H7 (cell line): ENCODE measurements at regions not wholly inside any gene's neighbourhood (a gene's known extent, or its start where the extent isn't known, plus 50 kb on each side); places are given as distances from the start of the nearest gene placed in this dataset.

Experiments
- DNase-seq: peaks from one replicate; pipeline ENCODE4 v3.0.0; 2012
- H3K27me3 ChIP-seq: 2 replicates; pipeline ENCODE4 v1.6.0; 2011; ENCODE audit warnings: mild to moderate bottlenecking, low read length; ENCODE audit not compliant: control insufficient read depth, insufficient read depth
- H3K36me3 ChIP-seq: replicated peaks from 2 replicates; pipeline ENCODE4 v1.5.1; 2011; ENCODE audit warnings: low read length; ENCODE audit not compliant: control insufficient read depth, insufficient read depth
- H3K4me3 ChIP-seq: 2 replicates; pipeline ENCODE4 v1.5.1; 2011; ENCODE audit warnings: low read depth, mild to moderate bottlenecking, control low read depth, low read length, moderate library complexity; ENCODE audit not compliant: insufficient read depth

GRCh38 chr1:90122654-90123340, 127.9 kb downstream of the ZNF326 start:
- no peak overlapping the region for H3K4me3 ChIP-seq
- DNase-seq = no peak
- H3K27me3 ChIP-seq = no peaks in the 10 kb centered on the region
- no peaks in the 10 kb centered on the region for H3K36me3 ChIP-seq

DNA sequence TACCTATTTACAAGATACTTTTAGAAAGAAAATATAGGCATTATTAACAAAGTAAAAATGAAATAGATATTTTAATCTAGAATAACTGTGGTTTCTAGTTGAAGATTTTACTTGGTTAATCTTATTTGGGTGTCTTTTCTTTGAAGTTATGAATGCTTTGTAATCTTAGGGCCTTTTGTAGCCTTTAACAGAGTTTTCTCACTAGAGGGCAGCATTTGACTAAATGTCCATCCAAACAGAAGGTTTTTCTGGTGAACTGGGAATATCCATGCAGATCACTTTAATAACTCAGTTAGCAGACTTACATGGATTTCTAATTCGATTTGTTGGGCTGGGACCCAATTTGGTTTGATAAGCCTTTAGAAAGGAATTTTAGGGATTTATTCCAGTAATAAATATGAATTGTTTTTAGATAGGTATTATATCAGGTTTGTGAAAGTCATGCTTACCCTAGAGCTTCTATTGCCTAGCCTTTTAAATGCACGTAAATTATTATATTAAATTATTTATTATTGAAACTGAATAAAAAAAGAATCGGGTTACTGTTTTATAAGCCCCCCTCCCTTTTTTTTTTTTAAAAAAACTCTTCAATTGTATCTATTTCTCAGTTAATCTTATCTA, 119.7 kb downstream of the ZNF326 start:
- Histone ChIP-seq H3K27me3 (no peaks in the 10 kb centered on the region), H3K36me3 (no peaks in the 10 kb centered on the region), H3K4me3 (no peak overlapping the region)
- peak; percentile 14 for DNase-seq

DNA sequence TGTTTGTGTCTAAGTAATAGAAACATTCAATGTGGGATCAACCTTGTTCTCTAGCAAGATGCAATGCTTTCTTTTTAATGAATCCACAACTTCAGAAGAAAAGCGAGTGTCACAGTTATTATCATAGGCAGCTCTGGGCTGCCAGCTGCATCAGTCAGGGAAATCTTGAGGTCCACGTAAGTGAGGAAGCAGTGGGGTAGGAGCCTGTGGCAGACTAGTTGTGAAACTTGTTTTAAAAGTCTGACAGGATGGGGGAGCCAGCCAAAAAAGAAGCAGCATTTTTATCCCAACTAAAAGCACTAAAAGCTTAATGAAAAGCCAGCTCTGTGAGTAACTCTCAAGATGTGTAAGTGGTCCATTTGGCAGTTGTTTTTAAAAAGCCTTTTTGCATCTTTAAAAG, 113.1 kb downstream of the ZNF326 start:
- no peak overlapping the region for H3K4me3 ChIP-seq
- no peaks in the 10 kb centered on the region for H3K36me3 ChIP-seq
- DNase-seq = no peak
- H3K27me3 ChIP-seq = no peaks in the 10 kb centered on the region

GRCh38 chr1:90106311-90106710, 111.4 kb downstream of the ZNF326 start:
- no peak for DNase-seq
- no peaks in the 10 kb centered on the region for H3K36me3 ChIP-seq
- H3K4me3 ChIP-seq = no peak overlapping the region
- H3K27me3 ChIP-seq = no peaks in the 10 kb centered on the region

GRCh38 chr1:90104941-90105538, 110.1 kb downstream of the ZNF326 start:
- DNase-seq = no peak
- no peak overlapping the region for H3K4me3 ChIP-seq
- H3K27me3 ChIP-seq = no peaks in the 10 kb centered on the region
- H3K36me3 ChIP-seq = no peaks in the 10 kb centered on the region

- no peaks in the 10 kb centered on the region for H3K27me3 ChIP-seq
- DNase-seq = no peak
- no peaks in the 10 kb centered on the region for H3K36me3 ChIP-seq
- H3K4me3 ChIP-seq = no peak overlapping the region
These were observed 105.7 kb downstream of the ZNF326 start for GRCh38 chr1:90100566-90100965.

DNA sequence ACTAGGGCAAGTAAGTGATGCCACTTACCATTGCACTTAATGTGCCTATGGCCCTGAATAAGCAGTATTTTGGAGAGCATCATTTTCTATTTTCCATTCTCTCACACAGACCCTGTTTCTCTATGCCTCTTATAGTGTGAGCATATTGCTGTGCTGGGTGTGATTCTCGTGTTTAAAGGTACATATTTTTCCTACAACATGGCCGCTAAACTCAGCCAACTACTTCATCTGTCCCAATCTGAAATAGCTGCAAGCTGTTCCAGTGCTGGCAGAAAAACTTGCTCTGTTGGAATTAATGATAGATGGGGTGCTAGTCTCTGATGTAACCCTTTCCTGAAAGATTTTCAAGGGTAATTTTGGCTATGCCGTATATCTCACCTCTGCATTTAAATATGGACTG, 97.5 kb downstream of the ZNF326 start:
- no peak for DNase-seq
- Histone ChIP-seq H3K36me3 (no peaks in the 10 kb centered on the region), H3K4me3 (no peak overlapping the region), H3K27me3 (no peaks in the 10 kb centered on the region)
